SK-N-SH treated with all-trans-retinoic acid at 6 μM for 48 hours (cell line): ENCODE measurements at regions not wholly inside any gene's neighbourhood (a gene's known extent, or its start where the extent isn't known, plus 50 kb on each side); places are given as distances from the start of the nearest gene placed in this dataset.

Experiments
- ARNTL ChIP-seq: fragments of 450-650 bp; formaldehyde crosslinking; IDR thresholded peaks from 2 replicates; pipeline ENCODE4 v1.5.0; 2020; ENCODE audit warnings: low read depth, mild to moderate bottlenecking, moderate library complexity, borderline replicate concordance
- ISL1 ChIP-seq: fragments of 250-450 bp; sonication (Bioruptor Pico); IDR thresholded peaks from 2 replicates; pipeline ENCODE4 v2.1.2; 2022; ENCODE audit warnings: mild to moderate bottlenecking, moderate library complexity
- OSR1 ChIP-seq: fragments of 250-450 bp; sonication (Bioruptor Pico); IDR thresholded peaks from 2 replicates; pipeline ENCODE4 v1.8.0; 2022; ENCODE audit warnings: moderate library complexity, mild to moderate bottlenecking, inconsistent platforms
- RARB ChIP-seq: fragments of 250-450 bp; sonication (Bioruptor Pico); IDR thresholded peaks from 2 replicates; pipeline ENCODE4 v1.8.0; 2021; ENCODE audit warnings: mild to moderate bottlenecking, moderate library complexity
- TCF4 ChIP-seq: fragments of 250-450 bp; sonication (Bioruptor Pico); IDR thresholded peaks from 2 replicates; pipeline ENCODE4 v1.8.0; 2021; ENCODE audit warnings: mild to moderate bottlenecking, moderate library complexity, borderline replicate concordance
- ZC3H10 ChIP-seq: fragments of 250-450 bp; sonication (Bioruptor Pico); IDR thresholded peaks from 2 replicates; pipeline ENCODE4 v1.5.1; 2021; ENCODE audit warnings: mild to moderate bottlenecking, moderate library complexity
- ZFP3 ChIP-seq: fragments of 250-450 bp; sonication (Bioruptor Pico); IDR thresholded peaks from 2 replicates; pipeline ENCODE4 v1.5.0; 2020; ENCODE audit warnings: mild to moderate bottlenecking, moderate library complexity
- TF ChIP-seq, protein P1 (sequence below): fragments of 250-450 bp; sonication (Bioruptor Pico); IDR thresholded peaks from 2 replicates; pipeline ENCODE4 v1.8.0; 2021; ENCODE audit warnings: low read depth, mild to moderate bottlenecking, moderate library complexity, borderline replicate concordance
- TF ChIP-seq, protein P2 (sequence below): fragments of 250-450 bp; sonication (Bioruptor Pico); IDR thresholded peaks from 2 replicates; pipeline ENCODE4 v1.5.1; 2021; ENCODE audit warnings: mild to moderate bottlenecking, moderate library complexity
- TF ChIP-seq, protein P3 (sequence below): fragments of 250-450 bp; sonication (Bioruptor Pico); IDR thresholded peaks from 2 replicates; pipeline ENCODE4 v1.8.0; 2020; ENCODE audit warnings: mild to moderate bottlenecking, moderate library complexity, borderline replicate concordance
- TF ChIP-seq, protein P4 (sequence below): fragments of 250-450 bp; sonication (Bioruptor Pico); IDR thresholded peaks from 2 replicates; pipeline ENCODE4 v1.5.1; 2020; ENCODE audit warnings: low read depth, mild to moderate bottlenecking, moderate library complexity

DNA sequence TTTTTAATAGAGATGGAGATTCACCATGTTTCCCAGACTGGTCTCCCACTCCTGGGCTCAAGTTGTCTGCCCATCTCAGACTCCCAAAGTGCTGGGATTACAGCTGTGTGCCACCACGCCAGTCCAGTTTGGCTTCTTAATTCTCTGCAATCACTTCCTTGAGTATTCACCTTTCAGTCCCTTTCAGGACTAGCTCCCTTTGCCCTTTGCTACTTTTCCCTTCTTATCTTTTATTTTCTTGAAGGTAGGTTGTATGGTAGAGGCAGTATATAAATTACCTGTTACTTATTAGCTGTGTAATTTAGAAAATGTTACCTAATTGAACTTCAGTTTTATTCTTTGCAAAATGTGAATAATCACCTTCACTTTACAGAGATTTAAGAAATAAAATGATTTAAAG is 285.8 kb downstream of the FGF9 start:
- TF ChIP-seq, protein P1, sequence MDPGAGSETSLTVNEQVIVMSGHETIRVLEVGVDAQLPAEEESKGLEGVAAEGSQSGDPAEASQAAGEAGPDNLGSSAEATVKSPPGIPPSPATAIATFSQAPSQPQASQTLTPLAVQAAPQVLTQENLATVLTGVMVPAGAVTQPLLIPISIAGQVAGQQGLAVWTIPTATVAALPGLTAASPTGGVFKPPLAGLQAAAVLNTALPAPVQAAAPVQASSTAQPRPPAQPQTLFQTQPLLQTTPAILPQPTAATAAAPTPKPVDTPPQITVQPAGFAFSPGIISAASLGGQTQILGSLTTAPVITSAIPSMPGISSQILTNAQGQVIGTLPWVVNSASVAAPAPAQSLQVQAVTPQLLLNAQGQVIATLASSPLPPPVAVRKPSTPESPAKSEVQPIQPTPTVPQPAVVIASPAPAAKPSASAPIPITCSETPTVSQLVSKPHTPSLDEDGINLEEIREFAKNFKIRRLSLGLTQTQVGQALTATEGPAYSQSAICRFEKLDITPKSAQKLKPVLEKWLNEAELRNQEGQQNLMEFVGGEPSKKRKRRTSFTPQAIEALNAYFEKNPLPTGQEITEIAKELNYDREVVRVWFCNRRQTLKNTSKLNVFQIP (CRISPR knock-in tag) = no peak
- TF ChIP-seq, protein P2, sequence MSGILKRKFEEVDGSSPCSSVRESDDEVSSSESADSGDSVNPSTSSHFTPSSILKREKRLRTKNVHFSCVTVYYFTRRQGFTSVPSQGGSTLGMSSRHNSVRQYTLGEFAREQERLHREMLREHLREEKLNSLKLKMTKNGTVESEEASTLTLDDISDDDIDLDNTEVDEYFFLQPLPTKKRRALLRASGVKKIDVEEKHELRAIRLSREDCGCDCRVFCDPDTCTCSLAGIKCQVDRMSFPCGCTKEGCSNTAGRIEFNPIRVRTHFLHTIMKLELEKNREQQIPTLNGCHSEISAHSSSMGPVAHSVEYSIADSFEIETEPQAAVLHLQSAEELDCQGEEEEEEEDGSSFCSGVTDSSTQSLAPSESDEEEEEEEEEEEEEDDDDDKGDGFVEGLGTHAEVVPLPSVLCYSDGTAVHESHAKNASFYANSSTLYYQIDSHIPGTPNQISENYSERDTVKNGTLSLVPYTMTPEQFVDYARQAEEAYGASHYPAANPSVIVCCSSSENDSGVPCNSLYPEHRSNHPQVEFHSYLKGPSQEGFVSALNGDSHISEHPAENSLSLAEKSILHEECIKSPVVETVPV = no peak
- TF ChIP-seq OSR1 (CRISPR knock-in tag) (no peak), RARB (CRISPR knock-in tag) (no peak), ISL1 (CRISPR knock-in tag) (no peak), TCF4 (CRISPR knock-in tag) (no peak), ZFP3 (CRISPR knock-in tag) (no peak), ZC3H10 (CRISPR knock-in tag) (no peak), ARNTL (CRISPR knock-in tag) (no peak)
- TF ChIP-seq, protein P3, sequence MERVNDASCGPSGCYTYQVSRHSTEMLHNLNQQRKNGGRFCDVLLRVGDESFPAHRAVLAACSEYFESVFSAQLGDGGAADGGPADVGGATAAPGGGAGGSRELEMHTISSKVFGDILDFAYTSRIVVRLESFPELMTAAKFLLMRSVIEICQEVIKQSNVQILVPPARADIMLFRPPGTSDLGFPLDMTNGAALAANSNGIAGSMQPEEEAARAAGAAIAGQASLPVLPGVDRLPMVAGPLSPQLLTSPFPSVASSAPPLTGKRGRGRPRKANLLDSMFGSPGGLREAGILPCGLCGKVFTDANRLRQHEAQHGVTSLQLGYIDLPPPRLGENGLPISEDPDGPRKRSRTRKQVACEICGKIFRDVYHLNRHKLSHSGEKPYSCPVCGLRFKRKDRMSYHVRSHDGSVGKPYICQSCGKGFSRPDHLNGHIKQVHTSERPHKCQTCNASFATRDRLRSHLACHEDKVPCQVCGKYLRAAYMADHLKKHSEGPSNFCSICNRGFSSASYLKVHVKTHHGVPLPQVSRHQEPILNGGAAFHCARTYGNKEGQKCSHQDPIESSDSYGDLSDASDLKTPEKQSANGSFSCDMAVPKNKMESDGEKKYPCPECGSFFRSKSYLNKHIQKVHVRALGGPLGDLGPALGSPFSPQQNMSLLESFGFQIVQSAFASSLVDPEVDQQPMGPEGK = no peak
- TF ChIP-seq, protein P4, sequence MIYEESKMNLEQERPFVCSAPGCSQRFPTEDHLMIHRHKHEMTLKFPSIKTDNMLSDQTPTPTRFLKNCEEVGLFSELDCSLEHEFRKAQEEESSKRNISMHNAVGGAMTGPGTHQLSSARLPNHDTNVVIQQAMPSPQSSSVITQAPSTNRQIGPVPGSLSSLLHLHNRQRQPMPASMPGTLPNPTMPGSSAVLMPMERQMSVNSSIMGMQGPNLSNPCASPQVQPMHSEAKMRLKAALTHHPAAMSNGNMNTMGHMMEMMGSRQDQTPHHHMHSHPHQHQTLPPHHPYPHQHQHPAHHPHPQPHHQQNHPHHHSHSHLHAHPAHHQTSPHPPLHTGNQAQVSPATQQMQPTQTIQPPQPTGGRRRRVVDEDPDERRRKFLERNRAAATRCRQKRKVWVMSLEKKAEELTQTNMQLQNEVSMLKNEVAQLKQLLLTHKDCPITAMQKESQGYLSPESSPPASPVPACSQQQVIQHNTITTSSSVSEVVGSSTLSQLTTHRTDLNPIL = no peak
